Mucosa of rectum (tissue), 2 donors: ENCODE measurements at regions not wholly inside any gene's neighbourhood (a gene's known extent, or its start where the extent isn't known, plus 50 kb on each side); places are given as distances from the start of the nearest gene placed in this dataset.

Source experiments
- H3K27ac ChIP-seq, 2 donors: one replicate each; pipeline ENCODE4 v1.7.0; 2013; ENCODE audit warnings: inconsistent platforms in 2 of 2, low read depth in 2 of 2, low read length in 2 of 2
- H3K27me3 ChIP-seq, 2 donors: one replicate each; pipeline ENCODE4 v1.7.0; 2013; ENCODE audit warnings: low read length in 2 of 2; ENCODE audit not compliant: control insufficient read depth in 2 of 2, insufficient read depth in 2 of 2
- H3K36me3 ChIP-seq, 2 donors: one replicate each; pipeline ENCODE4 v1.7.0; 2013; ENCODE audit warnings: low read length in 2 of 2; ENCODE audit not compliant: control insufficient read depth in 2 of 2, insufficient read depth in 2 of 2
- H3K4me1 ChIP-seq, 2 donors: one replicate each; pipeline ENCODE4 v1.7.0; 2013; ENCODE audit warnings: low read length in 2 of 2, mild to moderate bottlenecking in 1 of 2; ENCODE audit not compliant: control insufficient read depth in 2 of 2, insufficient read depth in 2 of 2
- H3K4me3 ChIP-seq, 2 donors: one replicate each; pipeline ENCODE4 v1.7.0; 2013; ENCODE audit warnings: low read length in 2 of 2
- H3K9ac ChIP-seq, 2 donors: one replicate each; pipeline ENCODE4 v1.7.0; 2013; ENCODE audit warnings: low read length in 2 of 2, low read depth in 1 of 2, mild to moderate bottlenecking in 1 of 2
- H3K9me3 ChIP-seq, 2 donors: one replicate each; pipeline ENCODE4 v1.7.0; 2013; ENCODE audit warnings: low read length in 2 of 2; ENCODE audit not compliant: control insufficient read depth in 2 of 2
- donor health status: healthy.
- donor health status: Normal muscosa, but diverticular disease.

GRCh38 chr17:68812876-68813584 lies 142.2 kb downstream of the ABCA8 start:
- Histone ChIP-seq H3K27ac (peak overlapping the region in 1 of 2 donors; percentile 16), H3K36me3 (no peaks in the 10 kb centered on the region), H3K4me1 (no peaks in the 10 kb centered on the region), H3K27me3 (no peaks in the 10 kb centered on the region), H3K4me3 (no peak overlapping the region), H3K9ac (no peak overlapping the region), H3K9me3 (no peaks in the 10 kb centered on the region)

- Histone ChIP-seq H3K36me3 (no peaks in the 10 kb centered on the region), H3K27me3 (no peaks in the 10 kb centered on the region), H3K27ac (peak overlapping the region in 1 of 2 donors; percentile 23), H3K9ac (no peak overlapping the region), H3K4me1 (no peaks in the 10 kb centered on the region), H3K4me3 (no peak overlapping the region), H3K9me3 (no peaks in the 10 kb centered on the region)
These were observed 146.0 kb downstream of the ABCA8 start for GRCh38 chr17:68809148-68809547.

GRCh38 chr17:68807998-68808772 lies 147.0 kb downstream of the ABCA8 start:
- Histone ChIP-seq H3K9ac (no peak overlapping the region), H3K4me1 (no peaks in the 10 kb centered on the region), H3K36me3 (no peaks in the 10 kb centered on the region), H3K27ac (peak overlapping the region; percentile 17 to 39), H3K9me3 (no peaks in the 10 kb centered on the region), H3K4me3 (no peak overlapping the region), H3K27me3 (no peaks in the 10 kb centered on the region)

GRCh38 chr17:68805609-68806008 lies 149.6 kb downstream of the ABCA8 start:
- Histone ChIP-seq H3K27ac (no peak overlapping the region), H3K36me3 (no peaks in the 10 kb centered on the region), H3K4me1 (no peaks in the 10 kb centered on the region), H3K9ac (no peak overlapping the region), H3K27me3 (no peaks in the 10 kb centered on the region), H3K4me3 (no peak overlapping the region), H3K9me3 (no peaks in the 10 kb centered on the region)

GRCh38 chr17:68804777-68805520 lies 150.2 kb downstream of the ABCA8 start:
- Histone ChIP-seq H3K27ac (no peak overlapping the region), H3K27me3 (no peaks in the 10 kb centered on the region)

GRCh38 chr17:68803164-68803929 lies 151.8 kb downstream of the ABCA8 start:
- no peak overlapping the region for H3K27ac ChIP-seq
- H3K27me3 ChIP-seq, result no peaks in the 10 kb centered on the region
- H3K4me3 ChIP-seq, result no peak overlapping the region

More at GRCh38 chr17:68804777-68805520, 150.2 kb downstream of the ABCA8 start:
- no peaks in the 10 kb centered on the region for H3K36me3 ChIP-seq
- no peaks in the 10 kb centered on the region for H3K4me1 ChIP-seq
- no peak overlapping the region for H3K9ac ChIP-seq
- no peaks in the 10 kb centered on the region for H3K9me3 ChIP-seq
- no peak overlapping the region for H3K4me3 ChIP-seq

GRCh38 chr17:68801335-68802247 lies 153.6 kb downstream of the ABCA8 start:
- Histone ChIP-seq H3K4me1 (no peaks in the 10 kb centered on the region), H3K4me3 (no peak overlapping the region), H3K27me3 (no peaks in the 10 kb centered on the region), H3K27ac (no peak overlapping the region), H3K9ac (no peak overlapping the region), H3K36me3 (no peaks in the 10 kb centered on the region), H3K9me3 (no peaks in the 10 kb centered on the region)

More at GRCh38 chr17:68803164-68803929, 151.8 kb downstream of the ABCA8 start:
- Histone ChIP-seq H3K4me1 (no peaks in the 10 kb centered on the region), H3K9me3 (no peaks in the 10 kb centered on the region), H3K9ac (no peak overlapping the region), H3K36me3 (no peaks in the 10 kb centered on the region)

GRCh38 chr17:68800751-68801150 lies 154.4 kb downstream of the ABCA8 start:
- no peaks in the 10 kb centered on the region for H3K4me1 ChIP-seq
- no peak overlapping the region for H3K4me3 ChIP-seq
- H3K9me3 ChIP-seq, result no peaks in the 10 kb centered on the region
- H3K9ac ChIP-seq, result no peak overlapping the region
- no peak overlapping the region for H3K27ac ChIP-seq
- H3K27me3 ChIP-seq, result no peaks in the 10 kb centered on the region
- H3K36me3 ChIP-seq, result no peaks in the 10 kb centered on the region
